Nephron (organoid): ENCODE measurements at regions not wholly inside any gene's neighbourhood (a gene's known extent, or its start where the extent isn't known, plus 50 kb on each side); places are given as distances from the start of the nearest gene placed in this dataset.

Experiments used
- H3K27ac Mint-ChIP-seq, 3 experiments: 2 replicates each; pipeline ENCODE4 v1.8.0; 2020; ENCODE audit warnings: mixed read lengths in 3 of 3, mild to moderate bottlenecking in 2 of 3, moderate library complexity in 1 of 3
- H3K27me3 Mint-ChIP-seq: 2 replicates; pipeline ENCODE4 v1.8.0; 2021; ENCODE audit warnings: low read depth, mild to moderate bottlenecking, moderate library complexity, mixed read lengths
- H3K36me3 Mint-ChIP-seq: 2 replicates; pipeline ENCODE4 v1.8.0; 2020; ENCODE audit warnings: low read depth, mixed read lengths
- H3K4me1 Mint-ChIP-seq: 2 replicates; pipeline ENCODE4 v1.8.0; 2020; ENCODE audit warnings: mixed read lengths
- H3K4me3 Mint-ChIP-seq, 3 experiments: 2 replicates each; pipeline ENCODE4 v1.8.0; 2020; ENCODE audit warnings: mild to moderate bottlenecking in 3 of 3, mixed read lengths in 3 of 3, moderate library complexity in 2 of 3
- H3K9me3 Mint-ChIP-seq: 2 replicates; pipeline ENCODE4 v1.8.0; 2020; ENCODE audit warnings: mixed read lengths
- CTCF ChIP-seq, 3 experiments: fragments of 200-600 bp; sonication (generic); IDR thresholded peaks; one replicate each; pipeline ENCODE4 v1.5.0; 2021; ENCODE audit warnings: antibody characterized with exemption in 3 of 3; ENCODE audit not compliant: unreplicated experiment in 3 of 3

DNA sequence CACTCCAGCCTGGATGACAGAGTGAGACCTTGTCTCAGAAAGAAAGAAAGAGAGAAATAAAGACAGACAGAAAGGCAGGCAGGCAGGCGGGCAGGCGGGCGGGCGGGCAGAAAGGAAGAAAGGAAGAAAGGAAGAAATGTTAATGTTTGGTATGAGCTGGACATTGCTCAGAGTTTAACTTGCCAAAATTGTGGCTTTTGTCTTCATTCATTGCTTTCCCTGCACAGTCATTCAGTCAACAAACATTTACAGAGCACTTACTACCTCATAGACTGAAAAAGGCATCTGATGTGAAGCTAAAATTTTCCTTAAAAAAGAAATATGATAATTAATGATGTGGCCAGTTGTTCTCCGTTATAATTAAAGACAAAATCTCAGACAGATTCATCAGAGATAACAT is 247.1 kb downstream of the SPTSSA start:
- no peaks in the 10 kb centered on the region for H3K36me3 Mint-ChIP-seq
- TF ChIP-seq CTCF (IDR thresholded peaks at IDR 0.05; ENCODE audit: unreplicated experiment in 3 of 3) = no peak
- H3K4me1 Mint-ChIP-seq = no peaks in the 10 kb centered on the region
- peaks cover 5% of the 10 kb centered on the region for H3K27me3 Mint-ChIP-seq
- no peak overlapping the region for H3K4me3 Mint-ChIP-seq
- H3K9me3 Mint-ChIP-seq = no peaks in the 10 kb centered on the region
- H3K27ac Mint-ChIP-seq = no peak overlapping the region

DNA sequence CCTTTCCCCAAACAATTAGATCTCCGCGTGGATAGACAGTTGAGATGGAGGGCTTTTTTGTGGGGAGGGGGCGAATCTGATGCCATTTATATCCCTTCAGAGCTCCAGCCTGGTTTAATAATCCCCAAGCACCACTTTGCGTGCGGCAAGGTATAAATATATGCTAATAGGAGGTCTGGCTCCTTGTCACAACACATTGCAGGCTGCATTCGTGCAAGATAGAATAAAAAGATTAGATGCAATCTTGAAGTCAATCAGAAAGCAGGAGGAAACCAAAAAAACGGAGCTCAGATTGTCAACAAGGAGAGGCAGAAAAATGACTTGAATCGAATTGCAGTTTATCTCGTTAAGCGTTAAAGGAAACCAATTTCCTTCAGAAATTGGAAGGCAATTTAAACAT is 248.7 kb downstream of the SPTSSA start:
- TF ChIP-seq CTCF (IDR thresholded peaks at IDR 0.05; ENCODE audit: unreplicated experiment in 3 of 3) = no peak
- Mint-ChIP-seq H3K4me3 (no peak overlapping the region), H3K36me3 (no peaks in the 10 kb centered on the region), H3K27ac (no peak overlapping the region), H3K4me1 (no peaks in the 10 kb centered on the region), H3K27me3 (peaks cover 5% of the 10 kb centered on the region), H3K9me3 (no peaks in the 10 kb centered on the region)

- Mint-ChIP-seq H3K4me3 (no peak overlapping the region), H3K9me3 (no peaks in the 10 kb centered on the region), H3K36me3 (no peaks in the 10 kb centered on the region), H3K27ac (no peak overlapping the region), H3K27me3 (peaks cover 10% of the 10 kb centered on the region), H3K4me1 (no peaks in the 10 kb centered on the region)
- no peak for TF ChIP-seq CTCF (IDR thresholded peaks at IDR 0.05; ENCODE audit: unreplicated experiment in 3 of 3)
Measured at GRCh38 chr14:34212172-34212929, 249.7 kb downstream of the SPTSSA start.

DNA sequence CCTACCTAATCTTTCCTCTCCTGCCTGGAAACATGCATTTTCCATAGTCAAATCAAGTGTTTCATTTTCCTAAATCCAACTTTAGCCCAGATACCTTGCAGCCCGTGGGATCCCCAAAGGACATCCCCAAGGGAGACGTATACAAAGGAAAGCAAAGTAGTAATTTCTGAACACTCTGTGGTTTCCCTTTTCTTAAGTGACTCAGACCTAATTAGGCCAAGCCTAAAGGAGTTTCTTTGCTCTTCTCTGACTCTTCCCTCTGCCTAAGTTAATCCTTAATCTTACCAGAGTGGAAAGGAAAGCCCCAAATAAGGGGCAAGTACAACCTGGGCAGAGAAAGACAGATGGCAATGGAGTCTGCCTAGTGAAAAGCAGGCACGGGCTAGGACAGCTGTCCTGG is 250.3 kb downstream of the SPTSSA start:
- Mint-ChIP-seq H3K27me3 (peaks cover 12% of the 10 kb centered on the region), H3K4me1 (no peaks in the 10 kb centered on the region)
- no peak for TF ChIP-seq CTCF (IDR thresholded peaks at IDR 0.05; ENCODE audit: unreplicated experiment in 3 of 3)

GRCh38 chr14:34208532-34208931 is 253.5 kb downstream of the SPTSSA start:
- no peak overlapping the region for H3K27ac Mint-ChIP-seq
- no peaks in the 10 kb centered on the region for H3K9me3 Mint-ChIP-seq
- H3K4me3 Mint-ChIP-seq = no peak overlapping the region
- H3K4me1 Mint-ChIP-seq = no peaks in the 10 kb centered on the region
- peaks cover 12% of the 10 kb centered on the region for H3K27me3 Mint-ChIP-seq
- H3K36me3 Mint-ChIP-seq = no peaks in the 10 kb centered on the region
- no peak for TF ChIP-seq CTCF (IDR thresholded peaks at IDR 0.05; ENCODE audit: unreplicated experiment in 3 of 3)

More for the DNA sequence above, 250.3 kb downstream of the SPTSSA start:
- no peaks in the 10 kb centered on the region for H3K9me3 Mint-ChIP-seq
- no peak overlapping the region for H3K4me3 Mint-ChIP-seq
- H3K36me3 Mint-ChIP-seq = no peaks in the 10 kb centered on the region
- H3K27ac Mint-ChIP-seq = no peak overlapping the region

GRCh38 chr14:34205799-34206198 is 254.9 kb upstream of the EGLN3 start:
- H3K27me3 Mint-ChIP-seq = peaks cover 12% of the 10 kb centered on the region
- no peaks in the 10 kb centered on the region for H3K9me3 Mint-ChIP-seq
- no peak overlapping the region for H3K27ac Mint-ChIP-seq
- H3K36me3 Mint-ChIP-seq = no peaks in the 10 kb centered on the region
- no peak for TF ChIP-seq CTCF (IDR thresholded peaks at IDR 0.05; ENCODE audit: unreplicated experiment in 3 of 3)
- H3K4me3 Mint-ChIP-seq = no peak overlapping the region
- no peaks in the 10 kb centered on the region for H3K4me1 Mint-ChIP-seq
